Neural cell (in vitro differentiated cells): ENCODE measurements at regions not wholly inside any gene's neighbourhood (a gene's known extent, or its start where the extent isn't known, plus 50 kb on each side); places are given as distances from the start of the nearest gene placed in this dataset.

Experiments
- H2AFZ ChIP-seq: fragments of 200-600, 300-800 bp; sonication (generic), shearing (Covaris generic); 2 replicates; pipeline ENCODE4 v1.6.0; 2014; ENCODE audit warnings: low read depth, mild to moderate bottlenecking, antibody characterized with exemption, low read length, moderate library complexity
- H3F3A ChIP-seq: fragments of 200-600 bp; shearing (Covaris generic); 2 replicates; pipeline ENCODE4 v1.6.1; 2016; ENCODE audit warnings: mild to moderate bottlenecking, moderate library complexity, mixed read lengths, antibody characterized with exemption, low read length; ENCODE audit not compliant: insufficient read depth, poor library complexity, severe bottlenecking
- H3K27ac ChIP-seq: fragments of 200-600, 300-800 bp; sonication (generic), shearing (Covaris generic); 2 replicates; pipeline ENCODE4 v1.5.1; 2014; ENCODE audit warnings: mild to moderate bottlenecking, low read length, moderate library complexity
- H3K27me3 ChIP-seq: fragments of 300-800, 200-600 bp; sonication (generic), shearing (Covaris generic); 2 replicates; pipeline ENCODE4 v1.6.0; 2014; ENCODE audit warnings: mild to moderate bottlenecking, low read depth, low read length, moderate library complexity; ENCODE audit not compliant: insufficient read depth
- H3K36me3 ChIP-seq: fragments of 300-800, 200-600 bp; sonication (generic), shearing (Covaris generic); 2 replicates; pipeline ENCODE4 v1.5.1; 2014; ENCODE audit warnings: mild to moderate bottlenecking, antibody characterized with exemption, low read length, moderate library complexity; ENCODE audit not compliant: insufficient read depth
- H3K4me2 ChIP-seq: fragments of 300-800, 200-600 bp; sonication (generic), shearing (Covaris generic); 2 replicates; pipeline ENCODE4 v1.6.0; 2014; ENCODE audit warnings: mild to moderate bottlenecking, low read length
- H3K4me3 ChIP-seq: fragments of 300-800, 200-600 bp; sonication (generic), shearing (Covaris generic); 2 replicates; pipeline ENCODE4 v1.5.1; 2014; ENCODE audit warnings: mild to moderate bottlenecking, low read length, moderate library complexity
- H3K79me2 ChIP-seq: fragments of 200-600 bp; shearing (Covaris generic); replicated peaks from 2 replicates; pipeline ENCODE4 v1.6.0; 2014; ENCODE audit warnings: mild to moderate bottlenecking, low read length, moderate library complexity; ENCODE audit not compliant: insufficient read depth
- H3K9ac ChIP-seq: fragments of 300-800, 200-600 bp; sonication (generic), shearing (Covaris generic); 2 replicates; pipeline ENCODE4 v1.6.1; 2016; ENCODE audit warnings: mild to moderate bottlenecking, low read length, mixed read lengths
- H3K9me2 ChIP-seq: fragments of 200-600 bp; shearing (Covaris generic); 2 replicates; pipeline ENCODE4 v1.6.1; 2016; ENCODE audit warnings: mild to moderate bottlenecking, low read length, mixed read lengths; ENCODE audit not compliant: insufficient read depth
- H3K9me3 ChIP-seq: fragments of 200-600, 300-800 bp; sonication (generic), shearing (Covaris generic); 2 replicates; pipeline ENCODE4 v1.6.1; 2016; ENCODE audit warnings: mild to moderate bottlenecking, mixed run types, low read length, moderate library complexity, mixed read lengths
- H4K20me1 ChIP-seq: fragments of 200-600 bp; shearing (Covaris generic); 2 replicates; pipeline ENCODE4 v1.6.1; 2016; ENCODE audit warnings: mild to moderate bottlenecking, mixed run types; ENCODE audit not compliant: insufficient read depth
- EP300 ChIP-seq: fragments of 450-650 bp; conservative IDR thresholded peaks from 2 replicates; pipeline ENCODE4 v1.6.1; 2014; ENCODE audit warnings: antibody characterized with exemption, mild to moderate bottlenecking, moderate library complexity; ENCODE audit not compliant: poor library complexity, severe bottlenecking
- EZH2 ChIP-seq: fragments of 200-600, 300-800 bp; shearing (Covaris generic), sonication (generic); IDR thresholded peaks from 2 replicates; pipeline ENCODE4 v1.6.1; 2014; ENCODE audit warnings: antibody characterized with exemption, low read length, borderline replicate concordance, mild to moderate bottlenecking; ENCODE audit not compliant: insufficient read depth, poor library complexity, severe bottlenecking
- MXI1 ChIP-seq: fragments of 450-650 bp; conservative IDR thresholded peaks from 2 replicates; pipeline ENCODE4 v1.6.1; 2014; ENCODE audit warnings: antibody characterized with exemption, mild to moderate bottlenecking; ENCODE audit not compliant: poor library complexity, severe bottlenecking
- POLR2AphosphoS5 ChIP-seq: IDR thresholded peaks from 2 replicates; pipeline ENCODE4 v1.6.1; 2012
- RAD21 ChIP-seq: fragments of 450-650 bp; conservative IDR thresholded peaks from 2 replicates; pipeline ENCODE4 v1.6.1; 2014; ENCODE audit warnings: antibody characterized with exemption, mild to moderate bottlenecking, moderate library complexity
- SMC3 ChIP-seq: fragments of 450-650 bp; conservative IDR thresholded peaks from 2 replicates; pipeline ENCODE4 v1.6.1; 2014; ENCODE audit warnings: antibody characterized with exemption, mild to moderate bottlenecking, moderate library complexity; ENCODE audit not compliant: poor library complexity
- TAF1 ChIP-seq: IDR thresholded peaks from 2 replicates; pipeline ENCODE4 v1.6.1; 2012; ENCODE audit warnings: low read depth
- TF ChIP-seq, protein P1 (sequence below): fragments of 450-650 bp; IDR thresholded peaks from 2 replicates; pipeline ENCODE4 v1.5.1; 2014; ENCODE audit warnings: antibody characterized with exemption, mild to moderate bottlenecking, moderate library complexity; ENCODE audit not compliant: poor library complexity, severe bottlenecking
- TF ChIP-seq, protein P2 (sequence below): IDR thresholded peaks from 2 replicates; pipeline ENCODE4 v1.6.1; 2012; ENCODE audit warnings: borderline replicate concordance

- TF ChIP-seq MXI1 (no peak), TAF1 (no peak)
- TF ChIP-seq, protein P1, sequence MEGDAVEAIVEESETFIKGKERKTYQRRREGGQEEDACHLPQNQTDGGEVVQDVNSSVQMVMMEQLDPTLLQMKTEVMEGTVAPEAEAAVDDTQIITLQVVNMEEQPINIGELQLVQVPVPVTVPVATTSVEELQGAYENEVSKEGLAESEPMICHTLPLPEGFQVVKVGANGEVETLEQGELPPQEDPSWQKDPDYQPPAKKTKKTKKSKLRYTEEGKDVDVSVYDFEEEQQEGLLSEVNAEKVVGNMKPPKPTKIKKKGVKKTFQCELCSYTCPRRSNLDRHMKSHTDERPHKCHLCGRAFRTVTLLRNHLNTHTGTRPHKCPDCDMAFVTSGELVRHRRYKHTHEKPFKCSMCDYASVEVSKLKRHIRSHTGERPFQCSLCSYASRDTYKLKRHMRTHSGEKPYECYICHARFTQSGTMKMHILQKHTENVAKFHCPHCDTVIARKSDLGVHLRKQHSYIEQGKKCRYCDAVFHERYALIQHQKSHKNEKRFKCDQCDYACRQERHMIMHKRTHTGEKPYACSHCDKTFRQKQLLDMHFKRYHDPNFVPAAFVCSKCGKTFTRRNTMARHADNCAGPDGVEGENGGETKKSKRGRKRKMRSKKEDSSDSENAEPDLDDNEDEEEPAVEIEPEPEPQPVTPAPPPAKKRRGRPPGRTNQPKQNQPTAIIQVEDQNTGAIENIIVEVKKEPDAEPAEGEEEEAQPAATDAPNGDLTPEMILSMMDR, result no peak
- TF ChIP-seq, protein P2, sequence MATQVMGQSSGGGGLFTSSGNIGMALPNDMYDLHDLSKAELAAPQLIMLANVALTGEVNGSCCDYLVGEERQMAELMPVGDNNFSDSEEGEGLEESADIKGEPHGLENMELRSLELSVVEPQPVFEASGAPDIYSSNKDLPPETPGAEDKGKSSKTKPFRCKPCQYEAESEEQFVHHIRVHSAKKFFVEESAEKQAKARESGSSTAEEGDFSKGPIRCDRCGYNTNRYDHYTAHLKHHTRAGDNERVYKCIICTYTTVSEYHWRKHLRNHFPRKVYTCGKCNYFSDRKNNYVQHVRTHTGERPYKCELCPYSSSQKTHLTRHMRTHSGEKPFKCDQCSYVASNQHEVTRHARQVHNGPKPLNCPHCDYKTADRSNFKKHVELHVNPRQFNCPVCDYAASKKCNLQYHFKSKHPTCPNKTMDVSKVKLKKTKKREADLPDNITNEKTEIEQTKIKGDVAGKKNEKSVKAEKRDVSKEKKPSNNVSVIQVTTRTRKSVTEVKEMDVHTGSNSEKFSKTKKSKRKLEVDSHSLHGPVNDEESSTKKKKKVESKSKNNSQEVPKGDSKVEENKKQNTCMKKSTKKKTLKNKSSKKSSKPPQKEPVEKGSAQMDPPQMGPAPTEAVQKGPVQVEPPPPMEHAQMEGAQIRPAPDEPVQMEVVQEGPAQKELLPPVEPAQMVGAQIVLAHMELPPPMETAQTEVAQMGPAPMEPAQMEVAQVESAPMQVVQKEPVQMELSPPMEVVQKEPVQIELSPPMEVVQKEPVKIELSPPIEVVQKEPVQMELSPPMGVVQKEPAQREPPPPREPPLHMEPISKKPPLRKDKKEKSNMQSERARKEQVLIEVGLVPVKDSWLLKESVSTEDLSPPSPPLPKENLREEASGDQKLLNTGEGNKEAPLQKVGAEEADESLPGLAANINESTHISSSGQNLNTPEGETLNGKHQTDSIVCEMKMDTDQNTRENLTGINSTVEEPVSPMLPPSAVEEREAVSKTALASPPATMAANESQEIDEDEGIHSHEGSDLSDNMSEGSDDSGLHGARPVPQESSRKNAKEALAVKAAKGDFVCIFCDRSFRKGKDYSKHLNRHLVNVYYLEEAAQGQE, result no peak
Measured at GRCh38 chr5:155767470-155767869, 559.5 kb upstream of the SGCD start.

DNA sequence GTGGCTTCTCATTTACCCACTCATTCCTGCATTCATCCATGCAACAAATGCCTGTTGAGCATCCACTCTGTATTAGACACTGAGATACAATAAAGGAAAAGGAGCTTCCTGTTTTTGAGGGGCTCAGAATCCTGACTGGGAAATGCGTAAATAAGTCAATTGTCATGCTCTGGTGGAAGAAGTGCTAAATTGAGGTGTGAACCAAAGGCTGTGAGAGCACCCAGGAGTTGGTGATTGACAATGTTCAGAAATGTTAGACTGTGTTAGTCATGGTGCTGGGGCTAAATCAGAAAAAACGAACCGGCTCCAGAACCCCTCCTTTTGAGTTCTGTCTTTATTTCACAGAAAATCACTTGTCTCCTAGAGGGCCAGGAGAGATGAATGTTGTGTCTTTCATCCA, 558.6 kb upstream of the SGCD start:
- Histone ChIP-seq H3K27ac (no peak overlapping the region), H3K9ac (no peak overlapping the region), H3K27me3 (no peaks in the 10 kb centered on the region), H4K20me1 (no peaks in the 10 kb centered on the region), H3K9me3 (no peaks in the 10 kb centered on the region), H3K4me3 (no peak overlapping the region), H3K9me2 (no peaks in the 10 kb centered on the region), H2AFZ (no peak overlapping the region), H3K4me2 (no peak overlapping the region), H3K79me2 (no peaks in the 10 kb centered on the region), H3F3A (no peaks in the 10 kb centered on the region), H3K36me3 (no peaks in the 10 kb centered on the region)
- TF ChIP-seq SMC3, result no peak
- TF ChIP-seq, protein P2, result no peak
- TF ChIP-seq EZH2, result no peak
- TF ChIP-seq POLR2AphosphoS5, result no peak
- TF ChIP-seq RAD21, result no peak
- TF ChIP-seq, protein P1, result no peak
- no peak for TF ChIP-seq EP300
- no peak for TF ChIP-seq TAF1
- TF ChIP-seq MXI1, result no peak

More at GRCh38 chr5:155767470-155767869, 559.5 kb upstream of the SGCD start:
- Histone ChIP-seq H3K9me2 (no peaks in the 10 kb centered on the region), H2AFZ (no peak overlapping the region), H3K9ac (no peak overlapping the region), H3K79me2 (no peaks in the 10 kb centered on the region), H3K4me3 (no peak overlapping the region), H3F3A (no peaks in the 10 kb centered on the region), H3K36me3 (no peaks in the 10 kb centered on the region), H3K4me2 (no peak overlapping the region), H3K27me3 (no peaks in the 10 kb centered on the region), H3K9me3 (no peaks in the 10 kb centered on the region), H3K27ac (no peak overlapping the region), H4K20me1 (no peaks in the 10 kb centered on the region)
